ENCODE measurements at regions not wholly inside any gene's neighbourhood (a gene's known extent, or its start where the extent isn't known, plus 50 kb on each side); places are given as distances from the start of the nearest gene placed in this dataset.

DNA sequence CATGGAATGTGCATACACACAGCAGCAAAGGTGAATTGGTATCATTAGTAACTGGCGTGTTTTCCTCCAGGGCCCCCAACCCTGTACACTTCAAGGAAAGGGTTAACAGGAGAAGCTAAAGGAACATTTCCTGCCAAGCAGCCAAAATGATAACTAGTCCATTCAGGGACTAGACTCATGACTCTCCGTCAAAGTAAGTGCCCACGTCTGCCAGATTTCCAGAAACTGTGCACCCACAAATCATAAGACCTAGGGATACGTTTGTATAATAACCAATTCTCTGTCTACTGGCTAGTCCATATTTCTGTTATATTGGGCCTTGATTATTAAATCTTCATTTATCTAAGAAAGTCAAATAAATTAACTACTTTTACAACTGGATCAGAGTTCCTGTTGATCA lies 76.0 kb upstream of the NHSL1 start:
- ChIA-PET CTCF (interaction anchor here (1.3 kb wide), 1 partner anchor 13 kb away, joined by 5 read pairs; no protein-coding TSS in a partner anchor), POLR2A (no interaction called here)
- H3K9me3 ChIP-seq (replicated peaks; ENCODE audit: control insufficient read depth, insufficient read depth, low read length): no peaks in the 10 kb centered on the region
- TF ChIP-seq GATA2 (IDR thresholded peaks at IDR 0.05; ENCODE audit: insufficient read depth, insufficient read length, low read depth, low read length): no peak
- TF ChIP-seq JUN (IDR thresholded peaks at IDR 0.05; ENCODE audit: borderline replicate concordance, insufficient read depth, insufficient read length, low read depth): no peak
- TF ChIP-seq POLR2AphosphoS5 (IDR thresholded peaks at IDR 0.05; ENCODE audit: insufficient read depth, low read depth, low read length): no peak
- no peak for TF ChIP-seq MYC (IDR thresholded peaks at IDR 0.05; ENCODE audit: low read depth, low read length)
- no peak for TF ChIP-seq EZH2 (IDR thresholded peaks at IDR 0.05; ENCODE audit: borderline replicate concordance, low read depth, low read length, severe bottlenecking)
- TF ChIP-seq, protein P1, sequence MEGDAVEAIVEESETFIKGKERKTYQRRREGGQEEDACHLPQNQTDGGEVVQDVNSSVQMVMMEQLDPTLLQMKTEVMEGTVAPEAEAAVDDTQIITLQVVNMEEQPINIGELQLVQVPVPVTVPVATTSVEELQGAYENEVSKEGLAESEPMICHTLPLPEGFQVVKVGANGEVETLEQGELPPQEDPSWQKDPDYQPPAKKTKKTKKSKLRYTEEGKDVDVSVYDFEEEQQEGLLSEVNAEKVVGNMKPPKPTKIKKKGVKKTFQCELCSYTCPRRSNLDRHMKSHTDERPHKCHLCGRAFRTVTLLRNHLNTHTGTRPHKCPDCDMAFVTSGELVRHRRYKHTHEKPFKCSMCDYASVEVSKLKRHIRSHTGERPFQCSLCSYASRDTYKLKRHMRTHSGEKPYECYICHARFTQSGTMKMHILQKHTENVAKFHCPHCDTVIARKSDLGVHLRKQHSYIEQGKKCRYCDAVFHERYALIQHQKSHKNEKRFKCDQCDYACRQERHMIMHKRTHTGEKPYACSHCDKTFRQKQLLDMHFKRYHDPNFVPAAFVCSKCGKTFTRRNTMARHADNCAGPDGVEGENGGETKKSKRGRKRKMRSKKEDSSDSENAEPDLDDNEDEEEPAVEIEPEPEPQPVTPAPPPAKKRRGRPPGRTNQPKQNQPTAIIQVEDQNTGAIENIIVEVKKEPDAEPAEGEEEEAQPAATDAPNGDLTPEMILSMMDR (IDR thresholded peaks at IDR 0.05; ENCODE audit: extremely low read depth in 1 of 2, insufficient read depth in 1 of 2, low read depth in 1 of 2, low read length in 2 of 2): no peak
- H3K9me1 ChIP-seq (replicated peaks; ENCODE audit: control insufficient read depth, extremely low read depth, insufficient read depth, low read length): no peaks in the 10 kb centered on the region
- no peaks in the 10 kb centered on the region for H4K20me1 ChIP-seq (replicated peaks; ENCODE audit: control insufficient read depth, extremely low read depth, insufficient read depth, low read length)
- dilution Hi-C loops (cut with MboI; ENCODE audit: extremely low pct_ligation_motif_present, low sequenced_read_pairs) (no loop called here), intact Hi-C loops (cut with micrococcal nuclease) (no loop called here)
- H3K4me2 ChIP-seq (ENCODE audit: insufficient read depth, low read length): no peak overlapping the region
- no peak overlapping the region for H3K27ac ChIP-seq (ENCODE audit: insufficient read depth, low read depth, low read length)
- no peaks in the 10 kb centered on the region for H3K27me3 ChIP-seq (ENCODE audit: control insufficient read depth in 2 of 2, insufficient read depth in 2 of 2, low read length in 2 of 2)
- FAIRE-seq: no peak
- no peak overlapping the region for H3K4me3 ChIP-seq (replicated peaks in 1 of 3; ENCODE audit: insufficient read depth in 1 of 3, low read depth in 1 of 3, low read length in 3 of 3)
- peaks cover 26% of the 10 kb centered on the region for H3K79me2 ChIP-seq (ENCODE audit: control insufficient read depth, insufficient read depth, low read length)
- no peak for DNase-seq (ENCODE audit: low read depth, low spot score)
- no peaks in the 10 kb centered on the region for H3K36me3 ChIP-seq (ENCODE audit: control insufficient read depth in 2 of 2, extremely low read depth in 1 of 2, insufficient read depth in 2 of 2, low read length in 2 of 2)
- no TSS peak for BruUV-seq (replicated peaks)
- peaks cover 13% of the 10 kb centered on the region for H3K4me1 ChIP-seq (ENCODE audit: control insufficient read depth, extremely low read depth, insufficient read depth, low read length)
- no peak overlapping the region for H3K9ac ChIP-seq (replicated peaks; ENCODE audit: extremely low read depth, insufficient read depth, low read length)
- H2AFZ ChIP-seq (ENCODE audit: low read depth, low read length): no peak overlapping the region

DNA sequence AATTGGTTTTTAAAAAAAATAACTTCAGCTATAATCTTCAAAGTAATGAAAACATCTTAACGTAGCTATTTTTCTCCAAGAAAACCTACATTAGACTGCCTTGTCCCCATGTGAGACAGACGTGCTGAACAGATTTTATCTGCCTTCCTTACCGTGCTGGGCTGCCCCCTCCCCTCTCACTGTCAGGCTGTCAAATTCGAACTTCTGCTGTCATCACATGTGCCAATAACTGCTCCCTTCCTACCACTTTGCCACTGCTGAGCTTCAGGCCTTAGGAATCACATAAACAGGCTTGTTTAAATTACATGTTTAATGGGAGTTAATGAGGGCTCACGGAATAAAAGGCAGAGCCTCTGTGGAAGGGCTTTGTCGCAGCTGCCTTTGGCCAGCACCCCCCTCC lies 77.0 kb upstream of the NHSL1 start:
- Histone ChIP-seq H3K79me2 (ENCODE audit: control insufficient read depth, insufficient read depth, low read length) (peaks cover 17% of the 10 kb centered on the region), H3K4me1 (ENCODE audit: control insufficient read depth, extremely low read depth, insufficient read depth, low read length) (peaks cover 13% of the 10 kb centered on the region), H3K9me1 (replicated peaks; ENCODE audit: control insufficient read depth, extremely low read depth, insufficient read depth, low read length) (no peaks in the 10 kb centered on the region), H3K4me3 (replicated peaks in 1 of 3; ENCODE audit: insufficient read depth in 1 of 3, low read depth in 1 of 3, low read length in 3 of 3) (no peak overlapping the region), H3K27ac (ENCODE audit: insufficient read depth, low read depth, low read length) (no peak overlapping the region), H3K9me3 (replicated peaks; ENCODE audit: control insufficient read depth, insufficient read depth, low read length) (no peaks in the 10 kb centered on the region), H3K9ac (replicated peaks; ENCODE audit: extremely low read depth, insufficient read depth, low read length) (no peak overlapping the region), H2AFZ (ENCODE audit: low read depth, low read length) (no peak overlapping the region), H3K36me3 (ENCODE audit: control insufficient read depth in 2 of 2, extremely low read depth in 1 of 2, insufficient read depth in 2 of 2, low read length in 2 of 2) (no peaks in the 10 kb centered on the region), H3K4me2 (ENCODE audit: insufficient read depth, low read length) (no peak overlapping the region), H3K27me3 (ENCODE audit: control insufficient read depth in 2 of 2, insufficient read depth in 2 of 2, low read length in 2 of 2) (no peaks in the 10 kb centered on the region), H4K20me1 (replicated peaks; ENCODE audit: control insufficient read depth, extremely low read depth, insufficient read depth, low read length) (no peaks in the 10 kb centered on the region)
- DNase-seq (ENCODE audit: low read depth, low spot score): no peak
- POLR2A ChIA-PET: no interaction called here
- dilution Hi-C loops (cut with MboI; ENCODE audit: extremely low pct_ligation_motif_present, low sequenced_read_pairs) (no loop called here), intact Hi-C loops (cut with micrococcal nuclease) (no loop called here)
- BruUV-seq (replicated peaks): no TSS peak
- CTCF ChIA-PET: interaction anchor here (0.6 kb wide), 1 partner anchor 9 kb away, joined by 3 read pairs; no protein-coding TSS in a partner anchor
- no peak for FAIRE-seq
- TF ChIP-seq, protein P1 (IDR thresholded peaks at IDR 0.05; ENCODE audit: extremely low read depth in 1 of 2, insufficient read depth in 1 of 2, low read depth in 1 of 2, low read length in 2 of 2): no peak
- TF ChIP-seq GATA2 (IDR thresholded peaks at IDR 0.05; ENCODE audit: insufficient read depth, insufficient read length, low read depth, low read length): no peak
- TF ChIP-seq JUN (IDR thresholded peaks at IDR 0.05; ENCODE audit: borderline replicate concordance, insufficient read depth, insufficient read length, low read depth): no peak
- TF ChIP-seq MYC (IDR thresholded peaks at IDR 0.05; ENCODE audit: low read depth, low read length): no peak
- TF ChIP-seq, protein P2, sequence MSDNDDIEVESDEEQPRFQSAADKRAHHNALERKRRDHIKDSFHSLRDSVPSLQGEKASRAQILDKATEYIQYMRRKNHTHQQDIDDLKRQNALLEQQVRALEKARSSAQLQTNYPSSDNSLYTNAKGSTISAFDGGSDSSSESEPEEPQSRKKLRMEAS (IDR thresholded peaks at IDR 0.05; ENCODE audit: insufficient read depth, insufficient read length): no peak
- no peak for TF ChIP-seq POLR2A (IDR thresholded peaks at IDR 0.05; ENCODE audit: low read depth, low read length)
- TF ChIP-seq FOS (IDR thresholded peaks at IDR 0.05; ENCODE audit: borderline replicate concordance, insufficient read depth, low read length): no peak
- no peak for TF ChIP-seq EZH2 (IDR thresholded peaks at IDR 0.05; ENCODE audit: borderline replicate concordance, low read depth, low read length, severe bottlenecking)
- no peak for TF ChIP-seq POLR2AphosphoS5 (IDR thresholded peaks at IDR 0.05; ENCODE audit: insufficient read depth, low read depth, low read length)

All from endothelial cell of umbilical vein (primary cell).